Fibroblast of the conjunctiva (primary cell): ENCODE measurements at regions not wholly inside any gene's neighbourhood (a gene's known extent, or its start where the extent isn't known, plus 50 kb on each side); places are given as distances from the start of the nearest gene placed in this dataset.
"Not testable (repeated sequence)": the region's sequence is repeated elsewhere in the genome, so short reads cannot be mapped to it uniquely, and the experiment has no call there.

Experiments used
- DNase-seq: peaks from one replicate; pipeline ENCODE4 v3.0.0-alpha.2; 2010; ENCODE audit warnings: low read depth

- no peak for DNase-seq
These were observed 110.2 kb upstream of the EGFLAM start for GRCh38 chr5:38148021-38148625.

- DNase-seq: no peak
These were observed 115.0 kb upstream of the EGFLAM start for GRCh38 chr5:38143384-38143783.

GRCh38 chr5:38141665-38142064 lies 116.7 kb upstream of the EGFLAM start:
- DNase-seq: no peak

- DNase-seq: no peak
These were observed 119.8 kb upstream of the EGFLAM start for GRCh38 chr5:38138574-38138973.

- no peak for DNase-seq
These were observed 122.8 kb upstream of the EGFLAM start for GRCh38 chr5:38135486-38136039.

- DNase-seq: no peak
These were observed 123.5 kb upstream of the EGFLAM start for GRCh38 chr5:38134810-38135209.

- DNase-seq: not testable (repeated sequence)
These were observed 124.1 kb upstream of the EGFLAM start for GRCh38 chr5:38134294-38134693.

- DNase-seq: no peak
These were observed 126.7 kb upstream of the EGFLAM start for GRCh38 chr5:38131686-38132085.

- DNase-seq: no peak
These were observed 134.0 kb upstream of the EGFLAM start for GRCh38 chr5:38124321-38124720.

GRCh38 chr5:38121420-38121819 lies 136.9 kb upstream of the EGFLAM start:
- no peak for DNase-seq

- no peak for DNase-seq
These were observed 138.5 kb upstream of the EGFLAM start for GRCh38 chr5:38119836-38120235.

GRCh38 chr5:38117784-38118479 lies 140.4 kb upstream of the EGFLAM start:
- DNase-seq: no peak

- no peak for DNase-seq
These were observed 143.0 kb upstream of the EGFLAM start for GRCh38 chr5:38115318-38115827.

GRCh38 chr5:38113880-38114279 lies 144.5 kb upstream of the EGFLAM start:
- DNase-seq: no peak

- DNase-seq: no peak
These were observed 144.9 kb upstream of the EGFLAM start for GRCh38 chr5:38113456-38113855.

GRCh38 chr5:38112938-38113337 lies 145.4 kb upstream of the EGFLAM start:
- DNase-seq: no peak

- DNase-seq: no peak
These were observed 148.2 kb upstream of the EGFLAM start for GRCh38 chr5:38110130-38110529.

- DNase-seq: no peak
These were observed 151.3 kb upstream of the EGFLAM start for GRCh38 chr5:38107096-38107495.

- no peak for DNase-seq
These were observed 152.6 kb upstream of the EGFLAM start for GRCh38 chr5:38105801-38106200.

GRCh38 chr5:38105231-38105570 lies 153.2 kb upstream of the EGFLAM start:
- no peak for DNase-seq

- DNase-seq: no peak
These were observed 153.7 kb upstream of the EGFLAM start for GRCh38 chr5:38104497-38105230.

- DNase-seq: no peak
These were observed 156.5 kb upstream of the EGFLAM start for GRCh38 chr5:38101897-38102296.
